ENCODE measurements at regions not wholly inside any gene's neighbourhood (a gene's known extent, or its start where the extent isn't known, plus 50 kb on each side); places are given as distances from the start of the nearest gene placed in this dataset.
"Not testable (repeated sequence)": the region's sequence is repeated elsewhere in the genome, so short reads cannot be mapped to it uniquely, and the experiment has no call there.

DNA sequence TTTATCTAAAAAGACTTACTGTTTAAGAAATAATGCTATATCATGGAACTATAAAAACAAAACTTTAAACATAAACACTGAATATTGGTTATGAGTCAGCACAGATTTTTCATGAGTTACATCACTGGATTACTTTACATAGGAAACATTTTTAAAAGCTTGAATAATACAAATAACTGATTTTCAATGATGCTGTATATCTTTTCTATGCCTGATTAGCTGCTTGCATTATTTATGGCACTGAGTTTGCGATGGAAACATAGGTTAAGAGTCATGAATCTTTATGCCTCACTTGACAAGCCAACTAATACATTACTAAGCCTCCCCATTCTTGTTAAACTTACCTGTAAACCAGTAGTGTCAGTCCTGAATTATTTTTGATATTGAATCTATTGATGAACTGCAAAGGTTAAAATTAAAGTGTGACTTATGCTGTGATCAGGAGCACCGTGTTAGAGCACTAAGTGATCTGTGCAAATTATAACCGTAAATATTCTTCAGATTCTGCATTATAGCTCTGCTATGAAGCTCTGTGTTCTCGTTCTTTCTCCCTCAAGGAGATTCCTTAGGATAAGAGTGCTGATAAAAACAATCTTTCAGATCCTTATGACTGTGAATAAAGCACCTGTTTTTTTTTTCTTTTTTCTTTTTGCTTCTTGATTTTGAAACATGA lies 437.3 kb upstream of the BCHE start:
- TF ChIP-seq, protein P1, sequence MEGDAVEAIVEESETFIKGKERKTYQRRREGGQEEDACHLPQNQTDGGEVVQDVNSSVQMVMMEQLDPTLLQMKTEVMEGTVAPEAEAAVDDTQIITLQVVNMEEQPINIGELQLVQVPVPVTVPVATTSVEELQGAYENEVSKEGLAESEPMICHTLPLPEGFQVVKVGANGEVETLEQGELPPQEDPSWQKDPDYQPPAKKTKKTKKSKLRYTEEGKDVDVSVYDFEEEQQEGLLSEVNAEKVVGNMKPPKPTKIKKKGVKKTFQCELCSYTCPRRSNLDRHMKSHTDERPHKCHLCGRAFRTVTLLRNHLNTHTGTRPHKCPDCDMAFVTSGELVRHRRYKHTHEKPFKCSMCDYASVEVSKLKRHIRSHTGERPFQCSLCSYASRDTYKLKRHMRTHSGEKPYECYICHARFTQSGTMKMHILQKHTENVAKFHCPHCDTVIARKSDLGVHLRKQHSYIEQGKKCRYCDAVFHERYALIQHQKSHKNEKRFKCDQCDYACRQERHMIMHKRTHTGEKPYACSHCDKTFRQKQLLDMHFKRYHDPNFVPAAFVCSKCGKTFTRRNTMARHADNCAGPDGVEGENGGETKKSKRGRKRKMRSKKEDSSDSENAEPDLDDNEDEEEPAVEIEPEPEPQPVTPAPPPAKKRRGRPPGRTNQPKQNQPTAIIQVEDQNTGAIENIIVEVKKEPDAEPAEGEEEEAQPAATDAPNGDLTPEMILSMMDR (IDR thresholded peaks at IDR 0.05; ENCODE audit: low read depth, low read length): no peak
- in situ Hi-C loops (cut with HindIII; ENCODE audit: low sequenced_read_pairs): no loop called here
- H3K4me3 ChIP-seq (ENCODE audit: low read depth, low read length): no peak overlapping the region
- peak; percentile 55 for DNase-seq (ENCODE audit: low read depth, low spot score)

GRCh38 chr3:166270429-166270828 lies 433.2 kb upstream of the BCHE start:
- H3K4me3 ChIP-seq (ENCODE audit: low read depth, low read length): no peak overlapping the region
- in situ Hi-C loops (cut with HindIII; ENCODE audit: low sequenced_read_pairs): no loop called here
- DNase-seq (ENCODE audit: low read depth, low spot score): no peak
- TF ChIP-seq, protein P1 (IDR thresholded peaks at IDR 0.05; ENCODE audit: low read depth, low read length): no peak

GRCh38 chr3:166265153-166265552 lies 427.9 kb upstream of the BCHE start:
- no peak overlapping the region for H3K4me3 ChIP-seq (ENCODE audit: low read depth, low read length)
- no peak for DNase-seq (ENCODE audit: low read depth, low spot score)
- in situ Hi-C loops (cut with HindIII; ENCODE audit: low sequenced_read_pairs): no loop called here
- TF ChIP-seq, protein P1 (IDR thresholded peaks at IDR 0.05; ENCODE audit: low read depth, low read length): no peak

DNA sequence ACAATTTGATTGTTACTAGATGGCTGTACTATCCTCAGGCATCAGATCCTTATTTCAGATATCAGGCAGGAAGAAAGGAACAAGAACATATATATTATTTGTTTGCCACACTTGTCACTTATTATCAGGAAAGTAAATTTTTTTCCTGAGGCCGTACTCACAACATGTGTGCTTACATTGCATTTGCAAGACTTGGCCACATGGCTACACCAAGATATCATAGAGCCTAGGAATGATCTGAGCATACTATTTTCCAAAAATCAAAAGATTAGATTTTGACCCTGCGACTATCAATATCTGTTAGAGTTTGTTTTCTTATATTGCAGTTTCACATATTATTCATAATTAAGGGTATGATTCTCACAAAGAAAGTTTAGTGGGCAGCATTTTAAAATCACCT lies 426.2 kb upstream of the BCHE start:
- in situ Hi-C loops (cut with HindIII; ENCODE audit: low sequenced_read_pairs): no loop called here
- H3K4me3 ChIP-seq (ENCODE audit: low read depth, low read length): no peak overlapping the region
- TF ChIP-seq, protein P1 (IDR thresholded peaks at IDR 0.05; ENCODE audit: low read depth, low read length): peak; percentile 9

DNA sequence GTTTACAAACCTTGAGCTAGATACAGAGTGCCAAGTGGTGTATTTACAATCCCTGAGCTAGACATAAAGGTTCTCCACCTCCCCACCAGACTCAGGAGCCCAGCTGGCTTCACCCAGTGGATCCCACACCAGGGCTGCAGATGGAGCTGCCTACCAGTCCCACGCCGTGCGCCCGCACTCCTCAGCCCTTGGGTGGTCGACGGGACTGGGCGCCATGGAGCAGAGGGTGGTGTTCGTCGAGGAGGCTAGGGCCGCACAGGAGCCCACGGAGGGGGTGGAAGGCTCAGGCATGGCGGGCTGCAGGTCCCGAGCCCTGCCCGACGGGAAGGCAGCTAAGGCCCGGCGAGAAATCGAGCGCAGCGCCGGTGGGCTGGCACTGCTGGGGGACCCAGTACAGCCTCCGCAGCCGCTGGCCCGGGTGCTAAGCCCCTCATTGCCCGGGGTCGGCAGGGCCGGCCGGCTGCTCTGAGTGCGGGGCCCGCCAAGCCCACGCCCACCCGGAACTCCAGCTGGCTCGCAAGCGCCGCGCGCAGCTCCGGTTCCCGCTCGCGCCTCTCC lies 421.1 kb upstream of the BCHE start:
- H3K4me3 ChIP-seq (ENCODE audit: low read depth, low read length); DNase-seq (ENCODE audit: low read depth, low spot score); in situ Hi-C loops (cut with HindIII; ENCODE audit: low sequenced_read_pairs): not testable (repeated sequence)

More for the DNA sequence above, 426.2 kb upstream of the BCHE start:
- DNase-seq (ENCODE audit: low read depth, low spot score): no peak

DNA sequence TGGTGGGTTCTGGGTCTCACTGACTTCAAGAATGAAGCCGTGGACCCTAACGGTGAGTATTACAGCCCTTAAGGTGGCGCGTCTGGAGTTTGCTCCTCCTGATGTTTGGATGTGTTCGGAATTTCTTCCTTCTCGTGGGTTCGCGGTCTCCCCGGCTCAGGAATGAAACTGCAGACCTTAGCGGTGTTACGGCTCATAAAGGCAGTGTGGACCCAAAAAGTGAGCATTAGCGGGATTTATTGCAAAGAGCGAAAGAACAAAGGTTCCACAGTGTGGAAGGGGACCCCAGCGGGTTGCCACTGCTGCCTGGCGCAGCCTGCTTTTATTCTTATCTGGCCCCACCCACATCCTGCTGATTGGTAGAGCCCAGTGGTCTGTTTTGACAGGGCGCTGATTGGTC lies 420.5 kb upstream of the BCHE start:
- no peak overlapping the region for H3K4me3 ChIP-seq (ENCODE audit: low read depth, low read length)
- in situ Hi-C loops (cut with HindIII; ENCODE audit: low sequenced_read_pairs): no loop called here
- DNase-seq (ENCODE audit: low read depth, low spot score): no peak
- TF ChIP-seq, protein P1 (IDR thresholded peaks at IDR 0.05; ENCODE audit: low read depth, low read length): no peak

GRCh38 chr3:166248784-166249183 lies 411.6 kb upstream of the BCHE start:
- in situ Hi-C loops (cut with HindIII; ENCODE audit: low sequenced_read_pairs): no loop called here
- H3K4me3 ChIP-seq (ENCODE audit: low read depth, low read length): no peak overlapping the region
- TF ChIP-seq, protein P1 (IDR thresholded peaks at IDR 0.05; ENCODE audit: low read depth, low read length): no peak
- DNase-seq (ENCODE audit: low read depth, low spot score): no peak

All from astrocyte of the spinal cord (primary cell).